GM04504 (cell line): ENCODE measurements at regions not wholly inside any gene's neighbourhood (a gene's known extent, or its start where the extent isn't known, plus 50 kb on each side); places are given as distances from the start of the nearest gene placed in this dataset.
A peak's percentile ranks its signal among the peaks of the same experiment; 100 is the strongest.

Source experiments
- DNase-seq: peaks from one replicate; pipeline ENCODE4 v3.0.0-alpha.2; 2012; ENCODE audit warnings: low read depth

DNA sequence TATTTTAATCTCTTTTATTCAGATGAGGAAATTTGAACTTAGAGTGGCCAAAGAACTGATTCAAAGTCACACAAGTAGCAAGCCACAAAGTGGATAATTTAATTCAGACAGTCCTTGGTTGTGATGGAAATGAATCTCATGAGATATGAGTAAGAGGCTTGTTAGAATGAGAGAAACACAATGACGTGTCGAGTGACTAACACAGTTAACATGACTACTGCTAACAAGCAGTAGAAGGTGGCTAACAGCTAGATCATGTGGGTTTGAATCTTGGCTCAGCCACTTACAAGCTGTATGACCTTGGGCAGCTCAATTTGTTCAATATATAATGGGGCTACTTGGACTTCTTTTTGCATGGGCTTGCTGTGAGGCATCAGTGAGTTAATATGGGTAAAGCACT lies 104.5 kb upstream of the LMO4 start:
- peak; percentile 93 for DNase-seq

DNA sequence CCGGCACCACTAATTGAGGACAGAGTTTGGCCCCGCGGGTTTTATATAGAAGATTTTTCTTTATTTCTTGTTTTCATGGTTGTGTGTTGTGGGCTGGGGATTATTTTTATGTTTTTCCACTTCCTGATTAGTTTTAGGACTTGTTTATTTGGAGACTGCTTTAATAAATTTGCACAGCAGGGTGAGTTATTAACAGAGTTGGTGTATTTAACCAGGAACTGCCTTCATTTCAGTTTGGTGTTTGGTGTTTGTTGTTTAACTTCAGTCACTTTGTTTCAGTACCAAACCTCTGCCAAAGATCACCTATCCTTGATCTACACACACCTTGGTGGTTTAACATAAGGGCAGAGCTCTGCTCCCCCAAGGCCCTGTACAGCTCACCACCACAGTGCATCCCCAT lies 103.5 kb upstream of the LMO4 start:
- DNase-seq, result no peak

DNA sequence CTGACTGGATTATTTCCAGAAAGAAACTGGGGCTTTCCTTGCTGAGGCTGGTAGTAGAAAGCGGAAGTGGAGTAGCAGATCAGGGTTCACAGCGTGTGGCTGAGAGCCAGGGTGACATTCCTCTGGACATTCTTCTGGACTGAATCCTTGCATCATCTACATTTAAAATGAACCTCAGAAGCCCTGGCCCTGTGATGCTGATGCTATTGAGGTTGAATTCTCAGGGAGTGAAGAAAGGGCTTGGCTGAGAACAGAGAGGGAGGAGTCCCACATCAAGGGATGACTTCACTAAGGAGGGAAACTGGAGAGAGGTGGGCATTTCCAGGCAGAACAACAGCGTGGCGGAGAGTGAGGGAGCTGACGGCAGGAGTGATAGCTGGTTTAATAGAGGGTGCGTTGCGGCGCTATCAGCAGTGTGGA lies 102.3 kb upstream of the LMO4 start:
- DNase-seq, result peak; percentile 96

DNA sequence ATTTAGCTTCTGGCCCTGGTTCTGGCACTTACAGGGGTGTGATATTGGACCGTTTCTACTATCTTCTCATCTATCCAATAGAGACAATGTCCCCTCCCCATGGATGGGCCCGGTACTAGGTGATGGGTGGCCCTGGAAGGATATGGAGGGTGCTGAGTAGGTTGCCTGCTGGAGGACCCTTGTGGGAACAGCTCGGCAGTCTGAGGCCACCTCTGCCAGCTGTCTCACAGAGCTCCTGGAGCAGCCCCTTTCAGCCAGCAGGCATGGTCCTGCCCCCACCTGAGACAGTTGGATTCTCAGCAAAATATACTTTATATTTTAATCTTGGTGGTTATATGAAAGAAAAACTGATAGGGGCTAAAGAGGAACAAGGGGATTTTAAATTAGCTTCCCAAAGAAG lies 101.0 kb upstream of the LMO4 start:
- DNase-seq, result no peak

DNA sequence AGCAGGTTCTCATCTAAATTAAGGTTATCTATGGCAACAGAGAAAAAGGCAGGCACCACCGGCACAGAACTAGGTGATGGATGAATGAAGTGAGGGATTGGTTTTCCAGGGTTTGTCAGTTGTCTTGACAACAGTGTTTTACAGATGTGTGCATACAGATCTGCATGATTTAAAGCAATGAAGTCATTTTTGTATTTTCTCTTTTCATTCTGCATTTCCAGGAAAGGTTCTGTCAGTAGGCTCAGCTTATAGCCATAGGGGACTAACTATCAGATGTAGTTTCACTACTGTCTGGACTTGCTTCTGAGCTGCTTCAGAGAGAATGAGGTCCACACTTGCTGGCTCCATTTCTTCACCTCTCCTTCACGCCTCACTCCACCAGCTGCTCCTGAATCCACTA lies 98.2 kb upstream of the LMO4 start:
- DNase-seq, result no peak

DNA sequence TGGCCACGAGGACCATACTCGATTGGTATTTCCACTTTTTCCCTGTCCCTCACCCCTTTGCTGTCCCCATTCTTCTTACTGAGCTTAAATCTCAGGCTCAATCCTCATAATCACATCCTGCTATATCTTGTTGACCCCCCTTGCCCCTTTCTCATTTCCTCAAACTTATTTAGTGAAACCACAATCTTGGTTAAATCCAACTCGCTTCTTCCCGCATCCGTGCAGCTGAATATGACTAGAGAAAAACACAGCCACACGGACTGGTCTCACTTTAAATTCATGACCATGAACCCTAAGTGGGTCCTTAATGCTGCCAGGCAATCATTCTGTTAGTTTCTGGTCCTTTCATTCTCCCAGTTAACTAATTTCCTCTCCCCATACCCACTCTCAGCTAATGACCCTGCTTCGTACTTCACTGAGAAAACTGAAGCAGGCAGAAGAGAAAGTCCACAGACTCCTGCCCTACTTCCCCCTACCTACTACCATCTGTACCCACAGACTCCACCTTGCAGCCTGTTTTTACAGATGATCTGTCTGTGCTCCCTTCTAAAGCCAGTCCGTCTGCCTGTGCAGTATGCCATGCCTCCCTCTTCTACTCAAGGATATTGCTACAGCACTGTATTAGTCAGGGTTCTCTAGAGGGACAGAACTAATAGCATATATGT lies 96.8 kb upstream of the LMO4 start:
- no peak for DNase-seq

DNA sequence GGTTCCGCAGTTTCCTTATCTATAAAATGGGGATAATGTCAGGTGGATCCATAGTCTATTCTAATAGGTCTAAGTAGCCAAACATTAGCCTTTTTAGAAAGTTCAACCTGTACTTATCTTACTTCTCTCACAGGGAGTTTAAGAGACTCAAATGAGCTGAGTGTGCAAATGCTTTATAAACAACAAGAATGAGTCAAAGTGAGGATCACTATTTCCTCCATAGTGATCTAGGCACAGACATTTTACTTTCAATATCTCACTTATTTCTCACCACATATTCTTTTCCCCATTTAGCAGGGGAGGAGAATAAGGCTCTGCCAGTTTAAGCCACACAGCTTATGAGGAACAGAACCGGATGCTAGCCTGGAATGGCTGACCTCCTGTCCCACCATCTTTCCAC lies 92.1 kb upstream of the LMO4 start:
- no peak for DNase-seq

DNA sequence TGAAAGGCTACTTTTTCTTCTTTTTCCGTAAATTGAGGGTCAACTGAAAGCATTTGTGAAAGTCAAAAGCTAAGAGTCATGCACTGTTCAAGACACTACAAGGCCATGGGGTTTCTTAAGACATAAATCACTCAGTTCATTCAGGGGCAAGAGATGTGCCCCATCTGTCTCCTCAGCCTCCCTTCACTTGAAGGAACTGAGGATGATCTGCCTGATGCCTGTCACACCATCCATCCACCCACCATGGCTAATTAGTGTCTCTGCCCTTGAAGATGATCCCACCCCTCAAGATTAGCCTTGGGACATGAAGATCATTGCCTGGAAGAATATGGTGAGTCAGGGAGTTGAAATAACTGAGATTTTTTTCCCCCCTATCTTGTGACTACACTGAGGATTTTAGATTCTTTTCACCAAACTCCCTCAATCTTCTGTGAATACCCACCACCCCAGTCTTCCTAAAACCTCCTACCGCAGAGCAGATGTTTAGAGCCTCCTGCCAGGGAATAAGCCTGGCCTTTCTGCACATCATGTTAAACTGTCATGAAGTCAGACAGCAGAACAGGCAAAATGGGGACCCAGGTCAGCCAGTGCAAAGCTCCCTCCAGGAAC lies 88.6 kb upstream of the LMO4 start:
- DNase-seq, result no peak

DNA sequence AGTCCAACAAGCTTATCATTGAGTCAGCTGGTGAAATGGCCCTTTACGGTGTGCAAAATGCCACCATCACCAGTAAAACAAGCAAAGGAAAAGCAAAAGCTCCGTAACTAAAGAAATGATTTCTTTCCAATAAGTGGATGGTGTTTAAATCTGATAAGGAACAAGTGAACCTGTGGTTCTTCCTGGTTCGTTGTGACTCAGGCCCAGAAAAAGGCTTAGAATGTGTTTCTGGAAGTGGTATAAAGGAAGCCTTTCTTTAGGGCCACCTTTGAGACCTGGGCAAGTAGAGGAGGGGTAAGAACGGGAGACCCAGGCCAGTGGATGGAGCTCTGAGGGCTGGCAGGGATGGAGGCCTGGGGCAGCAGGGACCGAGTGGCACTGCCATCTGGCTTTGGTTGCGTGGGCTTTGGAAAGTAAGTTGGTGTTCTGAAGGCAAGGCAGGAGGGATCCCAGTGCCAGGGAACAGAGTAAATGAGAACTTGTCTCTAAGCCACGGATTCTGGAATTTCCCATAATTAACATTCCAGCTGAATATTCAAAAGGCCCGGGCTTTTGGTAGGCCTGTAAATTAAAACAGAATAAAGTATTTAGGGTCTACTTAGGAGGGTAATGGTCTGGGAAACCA lies 87.9 kb upstream of the LMO4 start:
- DNase-seq, result no peak

DNA sequence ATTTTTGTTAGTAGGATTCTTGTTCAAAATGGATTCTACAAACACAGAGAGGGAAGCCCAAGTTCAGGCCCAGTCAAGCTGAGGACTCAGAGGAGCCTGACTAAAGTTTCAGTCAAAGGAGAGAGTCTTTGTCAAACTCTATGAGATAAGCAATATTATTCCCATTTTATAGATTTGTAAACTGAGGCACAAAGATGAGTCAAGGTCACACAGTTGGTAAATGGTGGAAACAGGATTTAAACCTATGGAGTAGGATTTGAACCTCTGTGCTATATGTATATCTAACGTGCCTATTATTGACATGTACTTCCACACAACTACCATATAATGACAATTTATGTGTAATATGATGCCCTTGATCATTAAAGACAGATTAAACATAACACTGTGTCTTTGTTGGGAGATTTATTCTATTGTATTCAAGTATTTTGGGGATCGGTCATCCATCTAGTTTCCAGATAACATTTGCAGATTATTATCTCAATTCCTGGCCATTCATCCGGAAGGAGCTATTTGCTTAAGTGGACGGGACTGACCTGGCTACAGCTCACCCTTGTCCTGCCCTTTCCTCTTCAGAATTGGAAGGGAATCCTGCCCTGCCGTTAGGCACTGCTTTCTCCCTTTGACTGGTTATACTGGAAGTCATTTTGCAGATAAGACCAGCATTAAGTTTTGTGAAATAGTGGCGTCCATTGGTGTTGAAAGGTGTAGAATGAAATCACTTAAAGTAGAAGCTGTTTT lies 86.1 kb upstream of the LMO4 start:
- DNase-seq, result no peak

DNA sequence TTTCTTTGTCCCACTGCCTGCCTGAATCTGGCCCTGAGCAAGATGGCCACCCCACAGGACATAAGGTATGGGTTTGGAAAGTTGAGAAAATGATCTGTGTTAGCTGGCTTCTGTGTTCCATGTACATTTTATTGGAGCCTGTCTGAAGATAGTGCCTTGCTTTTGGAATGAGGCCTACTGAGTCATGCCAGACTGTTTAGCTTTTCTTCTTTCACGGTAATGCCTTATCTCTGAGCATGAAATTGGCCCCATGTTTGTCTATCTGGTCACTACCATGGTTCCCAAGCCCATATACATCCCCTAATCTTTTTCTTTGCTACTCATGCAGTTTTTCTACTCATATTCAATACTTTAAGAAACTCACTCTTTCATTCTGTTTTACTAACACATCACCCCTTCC lies 85.1 kb upstream of the LMO4 start:
- no peak for DNase-seq

DNA sequence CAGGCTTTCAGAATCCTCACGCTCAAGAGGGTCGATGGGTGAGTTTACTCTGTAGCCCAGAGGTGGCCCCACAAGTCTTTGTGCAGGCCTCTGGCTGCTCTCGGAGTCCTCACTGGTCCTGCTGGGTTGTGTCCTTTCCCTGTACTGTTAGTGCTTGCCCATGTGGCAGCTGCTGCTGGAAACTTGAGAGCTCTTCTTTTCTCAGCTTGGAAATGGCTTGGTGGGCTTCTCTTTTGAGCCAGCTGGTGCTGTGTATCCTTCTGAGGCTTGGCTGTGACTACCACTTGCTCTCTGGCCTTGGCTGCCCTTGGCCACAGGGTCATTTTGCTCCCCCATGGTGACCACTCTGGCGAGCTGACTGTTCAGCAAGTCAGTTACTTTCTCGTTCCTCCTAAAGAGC lies 82.2 kb upstream of the LMO4 start:
- no peak for DNase-seq

DNA sequence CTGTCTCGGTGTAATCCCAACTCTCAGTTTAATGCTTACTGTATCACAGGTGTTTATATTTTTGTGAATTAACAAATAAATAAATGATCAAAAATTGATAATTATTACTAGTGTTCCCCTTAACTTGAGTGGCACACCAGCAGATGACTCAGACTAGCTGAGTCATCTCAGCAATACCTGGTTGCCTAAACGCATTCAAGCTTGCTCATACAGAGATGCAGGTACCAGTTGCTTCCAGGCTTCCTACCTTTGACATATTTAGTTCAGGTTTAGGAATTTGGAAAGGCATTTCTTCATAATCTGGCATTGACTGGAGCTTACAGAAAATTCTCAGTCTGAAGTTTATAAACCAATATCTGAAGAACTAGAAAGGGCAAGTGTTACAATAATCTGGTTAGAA lies 78.9 kb upstream of the LMO4 start:
- no peak for DNase-seq

DNA sequence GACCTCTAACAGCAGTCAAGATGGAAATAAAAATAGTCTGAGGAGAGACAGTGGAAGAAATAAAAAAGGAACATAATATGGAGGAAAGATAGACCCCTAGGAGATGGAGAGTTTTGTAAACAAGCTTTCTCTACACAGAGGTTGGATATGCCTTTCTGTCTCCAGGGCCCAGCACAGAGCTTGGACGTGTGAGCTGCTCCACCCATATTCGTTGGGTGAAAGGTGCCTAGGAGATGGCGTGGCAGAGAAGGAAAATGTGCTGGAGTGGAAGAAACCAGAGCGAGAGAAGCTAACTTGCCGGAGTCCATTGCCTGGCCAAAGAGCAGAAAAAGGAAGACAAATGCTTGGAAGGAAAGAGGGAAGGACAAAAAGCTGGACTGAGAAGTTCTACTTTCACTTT lies 78.3 kb upstream of the LMO4 start:
- no peak for DNase-seq

DNA sequence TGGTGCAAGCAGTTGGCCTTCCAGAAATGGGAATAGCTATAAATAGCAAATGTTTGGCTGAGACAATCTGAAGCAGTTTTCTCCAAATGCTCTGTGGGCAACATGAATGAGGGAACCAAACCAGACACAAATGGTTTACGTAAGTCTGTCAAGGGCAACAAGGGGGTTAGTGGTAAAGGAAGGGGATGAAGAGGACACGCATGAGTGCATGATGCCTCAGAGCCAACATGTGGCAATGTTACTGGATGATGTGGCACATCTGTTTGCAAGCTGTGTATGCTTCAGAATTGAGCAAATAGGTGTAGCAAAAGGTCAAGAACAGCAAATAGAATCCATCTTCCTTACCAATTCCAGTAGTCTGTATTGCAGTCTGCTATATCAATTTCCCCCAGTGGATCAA lies 76.3 kb upstream of the LMO4 start:
- DNase-seq, result peak; percentile 69

DNA sequence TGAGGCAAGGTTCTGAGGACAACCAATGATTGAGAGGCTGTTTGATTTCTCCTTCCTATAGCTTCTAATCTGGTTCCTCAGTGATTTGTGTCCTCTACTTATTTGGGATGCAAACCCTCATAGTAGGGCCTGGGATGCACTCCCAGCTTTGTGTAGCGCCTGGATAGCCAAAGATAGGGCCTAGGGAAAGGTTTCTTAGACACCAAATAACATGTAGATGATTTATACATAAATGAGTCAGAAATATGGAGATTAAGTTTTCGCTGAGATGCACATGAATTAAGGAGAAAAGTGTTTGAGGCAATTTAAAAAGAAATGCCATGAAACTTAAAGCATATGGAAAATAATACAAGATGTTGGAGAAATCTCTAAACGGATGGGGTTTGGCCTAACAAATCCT lies 66.0 kb upstream of the LMO4 start:
- no peak for DNase-seq

DNA sequence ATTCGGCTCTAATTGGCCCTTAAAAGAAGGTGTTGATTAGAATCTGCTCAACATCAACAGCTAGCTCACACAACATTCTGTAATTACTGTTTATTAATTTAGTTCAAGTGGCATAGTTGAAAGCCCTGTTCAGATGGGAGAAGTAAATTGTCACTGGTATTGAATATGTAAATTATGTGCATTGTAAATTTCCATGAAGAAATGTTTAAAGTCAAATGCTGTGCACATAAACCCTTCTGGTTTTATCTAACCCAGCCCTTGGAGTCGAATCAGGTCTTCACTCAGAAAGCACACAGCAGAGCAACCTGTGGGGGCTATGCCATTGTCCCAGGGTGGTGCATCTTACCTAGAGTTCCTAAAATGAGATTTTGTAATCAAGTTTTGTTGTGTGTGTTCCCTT lies 65.4 kb upstream of the LMO4 start:
- no peak for DNase-seq

DNA sequence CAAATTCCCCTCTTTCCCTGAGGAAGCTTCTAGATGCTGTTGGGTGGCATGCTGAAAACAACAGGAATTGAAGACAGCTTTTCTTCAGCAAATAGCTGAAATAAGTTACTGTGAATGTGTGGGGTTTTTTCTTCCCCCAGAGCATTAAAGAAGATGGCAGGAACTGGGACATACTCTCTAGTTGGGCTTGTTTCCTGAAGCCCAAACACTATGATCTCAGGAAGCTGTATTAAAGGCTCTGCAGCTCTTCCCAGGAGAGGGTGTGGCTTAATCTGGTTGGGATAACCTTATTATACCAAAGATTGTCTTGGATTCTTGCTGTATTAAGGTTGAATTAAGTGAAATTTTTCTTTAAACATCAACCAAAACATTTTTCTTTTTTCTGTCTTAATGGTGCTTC lies 64.9 kb upstream of the LMO4 start:
- no peak for DNase-seq

DNA sequence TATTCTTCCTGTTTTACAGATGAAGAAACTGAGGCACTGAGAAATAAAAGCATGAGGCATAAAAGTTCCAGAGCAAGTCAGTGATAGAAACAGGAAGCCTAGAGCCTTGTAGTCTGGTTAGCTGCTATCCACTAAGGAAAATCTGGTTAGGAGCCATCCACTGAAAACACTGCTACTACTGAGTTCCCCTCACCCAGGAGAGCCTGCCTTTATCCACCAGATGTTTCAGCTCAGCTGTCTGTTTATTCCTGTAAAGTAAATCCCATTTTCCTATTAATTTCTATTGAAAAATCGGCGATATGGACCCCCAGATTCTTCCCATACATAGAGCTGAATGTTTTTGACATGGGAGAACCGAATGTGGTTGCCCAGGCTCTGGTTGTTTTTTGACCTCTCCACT lies 63.7 kb upstream of the LMO4 start:
- no peak for DNase-seq

DNA sequence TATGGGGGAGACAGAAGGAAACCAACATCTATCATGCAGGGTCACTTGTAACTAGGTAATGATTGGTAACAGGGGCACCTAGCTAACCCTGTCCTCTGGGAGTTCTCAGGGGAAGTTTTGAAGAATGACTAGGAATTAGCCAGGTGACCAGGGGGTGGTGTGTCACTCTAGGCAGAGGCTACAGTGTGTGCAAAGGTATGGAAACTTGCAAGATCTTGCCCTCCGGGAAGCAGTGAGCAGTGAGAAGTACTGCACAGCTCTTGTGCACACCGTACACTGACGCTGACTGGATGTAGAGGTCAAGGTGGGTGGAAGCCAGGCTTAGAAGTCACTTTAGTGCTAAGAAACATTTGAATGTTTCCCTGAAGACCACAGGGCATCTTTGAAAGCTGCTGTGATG lies 62.9 kb upstream of the LMO4 start:
- DNase-seq, result no peak

DNA sequence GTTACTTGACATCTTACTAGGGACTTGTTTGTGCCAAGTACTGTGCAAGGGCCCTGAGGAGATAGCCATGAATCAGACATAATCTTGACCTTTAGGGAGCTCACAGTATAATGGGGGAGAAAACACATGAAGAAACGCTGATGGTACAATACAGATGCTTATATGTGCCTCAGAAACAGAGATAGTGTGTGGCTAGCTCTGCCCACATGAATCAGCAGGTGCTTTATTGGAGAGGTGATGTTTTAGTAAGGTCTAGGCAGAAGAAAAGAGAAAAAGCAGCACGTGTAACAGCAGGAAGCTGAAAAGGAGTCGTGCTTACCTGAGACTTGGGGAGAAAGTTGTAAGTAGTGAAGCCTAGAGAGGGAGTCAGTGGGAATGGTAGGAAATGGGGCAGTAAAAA lies 60.6 kb upstream of the LMO4 start:
- no peak for DNase-seq

DNA sequence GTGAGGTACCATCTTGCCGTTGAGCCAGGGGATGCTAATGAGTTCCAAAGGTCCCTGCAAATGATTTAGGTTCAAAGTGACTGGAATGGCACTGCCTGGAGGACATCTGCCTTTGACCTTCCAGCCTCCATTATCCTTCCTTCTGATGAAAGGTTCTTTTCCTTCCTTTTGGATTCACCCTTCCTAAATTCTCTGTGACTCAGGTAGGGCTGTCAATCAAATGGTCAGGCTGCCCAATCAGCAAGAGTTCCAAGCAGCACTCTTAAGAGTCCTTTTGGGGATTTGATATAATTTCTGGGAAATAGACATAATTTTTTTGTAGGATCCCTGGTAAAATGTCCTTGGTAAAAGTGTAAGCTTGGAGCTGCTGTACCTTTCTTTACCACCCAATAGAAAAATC lies 58.8 kb upstream of the LMO4 start:
- no peak for DNase-seq

DNA sequence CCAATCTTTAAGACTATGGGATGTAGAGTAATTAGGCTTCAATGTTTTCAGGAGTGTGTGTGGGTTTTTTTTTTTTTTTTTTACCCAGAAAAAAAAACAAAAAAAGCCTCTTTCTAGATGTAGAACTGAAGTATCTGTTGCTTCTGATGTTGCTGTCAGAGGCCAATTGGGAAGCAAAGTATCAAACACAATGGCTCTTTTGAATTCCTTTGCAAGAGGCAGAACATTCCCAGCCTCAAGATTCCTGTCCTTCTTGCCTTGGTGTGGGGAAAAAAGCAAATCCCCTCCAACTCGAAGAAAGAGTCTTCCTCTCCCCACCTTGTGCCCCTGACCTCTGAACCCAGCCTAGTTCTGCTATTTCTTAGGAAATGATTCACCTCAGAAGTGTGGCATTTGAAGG lies 55.4 kb upstream of the LMO4 start:
- no peak for DNase-seq
